HUDEP-2 (cell line): ENCODE measurements at regions not wholly inside any gene's neighbourhood (a gene's known extent, or its start where the extent isn't known, plus 50 kb on each side); places are given as distances from the start of the nearest gene placed in this dataset.
"Not testable (repeated sequence)": the region's sequence is repeated elsewhere in the genome, so short reads cannot be mapped to it uniquely, and the experiment has no call there.

Experiments used
- DNase-seq, 76 experiments: peaks; one replicate each; lab custom pipeline; 2025; ENCODE audit not compliant: unreplicated experiment in 76 of 76; lab: John Stamatoyannopoulos, UW

DNA sequence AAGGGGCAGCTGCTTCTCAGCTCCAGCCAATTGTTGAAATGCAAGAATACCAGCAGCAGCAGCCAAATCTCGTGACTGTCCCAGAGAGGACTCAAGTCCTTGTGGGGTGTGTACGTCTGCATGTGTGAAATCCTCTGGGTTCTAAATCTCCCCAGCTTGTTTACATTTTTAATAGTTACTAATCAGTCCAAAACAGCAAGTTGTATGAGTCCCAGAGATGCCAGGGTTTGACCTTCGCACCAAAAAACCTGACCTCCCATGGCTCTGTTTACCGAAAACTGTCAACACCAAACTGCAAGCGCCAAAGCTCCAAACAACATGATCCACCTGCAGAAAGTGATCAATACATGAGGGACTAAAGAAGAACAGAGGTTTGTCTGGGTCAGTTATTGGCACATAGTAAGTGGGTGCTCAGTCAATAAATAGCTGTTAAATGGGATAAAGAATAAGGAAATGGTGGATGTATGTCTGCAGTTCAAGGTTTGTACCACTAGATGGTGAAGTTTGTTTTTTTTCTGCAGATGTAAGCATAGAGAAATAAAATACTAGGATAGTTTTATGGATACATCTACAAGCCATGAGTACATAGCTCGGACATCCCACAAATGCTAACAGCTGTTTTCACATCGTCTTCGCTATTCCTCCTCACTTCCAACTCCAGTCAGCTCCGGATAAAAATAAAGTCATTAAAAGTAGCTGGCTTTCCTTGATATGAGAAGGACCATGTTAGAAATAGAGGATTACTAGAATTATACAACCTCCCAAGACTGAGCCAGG lies 85.3 kb upstream of the ADRB2 start:
- DNase-seq: peak in 12 of 76 experiments; percentile 2 to 54 (median 16)

DNA sequence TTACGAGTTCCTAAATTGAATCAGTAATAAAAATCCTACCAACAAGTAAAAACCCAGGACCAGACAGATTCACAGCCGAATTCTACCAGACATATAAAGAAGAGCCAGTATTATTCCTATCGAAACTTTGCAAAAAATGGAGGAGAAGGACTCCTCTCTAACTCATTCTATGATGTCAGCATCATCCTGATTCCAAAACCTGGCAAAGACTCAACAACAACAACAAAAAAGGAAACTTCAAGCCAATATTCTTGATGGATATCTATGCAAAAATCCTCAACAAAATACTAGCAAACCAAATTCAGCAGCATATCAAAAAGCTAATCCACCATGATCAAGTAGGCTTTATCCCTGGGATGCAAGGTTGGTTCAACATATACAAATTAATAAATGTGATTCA lies 84.6 kb upstream of the ADRB2 start:
- DNase-seq: not testable (repeated sequence)

DNA sequence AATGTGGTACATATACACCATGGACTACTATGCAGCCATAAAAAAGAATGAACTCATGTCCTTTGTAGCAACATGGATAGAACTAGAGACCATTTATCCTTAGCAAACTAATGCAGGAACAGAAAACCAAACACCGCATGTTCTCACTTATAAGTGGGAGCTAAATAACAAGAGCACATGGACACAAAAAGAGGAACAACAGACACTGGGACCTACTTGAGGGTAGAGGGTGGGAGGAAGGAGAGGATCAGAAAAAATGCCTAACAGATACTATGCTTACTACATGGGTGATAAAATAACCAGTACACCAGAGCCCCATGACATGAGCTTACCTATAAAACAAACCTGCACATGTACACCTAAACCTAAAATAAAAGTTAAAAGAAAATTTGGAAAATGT lies 82.0 kb upstream of the ADRB2 start:
- DNase-seq: not testable (repeated sequence)

DNA sequence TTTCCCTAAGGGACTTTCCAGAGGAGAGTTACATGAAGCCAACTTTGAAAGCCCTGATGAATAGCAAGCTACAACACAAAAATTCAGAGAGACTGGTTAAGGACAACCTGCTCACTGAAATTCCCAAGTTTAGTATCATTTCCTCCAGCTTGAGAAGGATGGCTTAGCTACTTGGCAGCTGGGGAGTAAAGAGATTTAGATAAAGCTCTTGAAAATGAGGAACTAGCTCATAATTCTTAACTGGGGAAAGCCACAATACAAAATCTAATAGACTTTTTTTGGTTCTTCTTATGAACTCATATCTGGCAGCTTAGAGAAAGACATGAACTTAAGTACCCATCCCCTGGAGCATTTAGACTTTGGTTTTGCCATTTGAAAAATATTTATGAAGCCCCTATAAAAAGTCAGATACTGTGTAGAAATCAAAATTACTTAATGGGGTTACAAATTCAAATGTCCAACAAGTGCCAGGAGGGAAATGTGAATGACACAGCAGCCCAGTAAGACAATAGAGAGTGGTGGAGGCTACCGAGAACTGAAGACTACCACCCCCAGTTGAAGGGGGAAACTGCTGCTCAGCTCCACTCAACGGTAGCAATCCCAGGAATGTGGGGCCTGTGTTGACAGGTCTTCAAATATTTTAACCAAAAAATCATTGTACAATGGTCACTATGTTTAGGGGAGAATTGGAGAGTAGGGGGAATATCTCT lies 79.4 kb upstream of the ADRB2 start:
- DNase-seq: peak in 10 of 76 experiments; percentile 7 to 32 (median 11)

DNA sequence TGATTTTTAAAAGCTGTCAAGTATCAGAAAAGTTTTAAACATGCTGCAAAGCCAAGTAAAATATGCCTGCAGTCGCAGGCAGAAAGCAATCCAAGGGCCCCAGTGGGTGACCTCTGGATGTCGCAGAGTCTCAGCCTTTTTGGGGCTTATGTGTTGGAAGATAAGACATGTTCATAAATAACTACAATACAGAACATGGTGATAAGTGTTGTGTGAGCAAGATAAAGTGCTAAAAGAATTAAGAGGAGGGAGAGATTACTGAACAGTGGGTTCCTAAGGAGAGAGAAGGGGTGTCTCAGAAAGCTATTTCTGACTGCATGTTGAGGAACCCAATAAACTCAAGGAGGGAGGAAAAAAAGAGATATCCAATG lies 78.9 kb upstream of the ADRB2 start:
- peak in 27 of 76 experiments; percentile 2 to 57 (median 23) for DNase-seq

DNA sequence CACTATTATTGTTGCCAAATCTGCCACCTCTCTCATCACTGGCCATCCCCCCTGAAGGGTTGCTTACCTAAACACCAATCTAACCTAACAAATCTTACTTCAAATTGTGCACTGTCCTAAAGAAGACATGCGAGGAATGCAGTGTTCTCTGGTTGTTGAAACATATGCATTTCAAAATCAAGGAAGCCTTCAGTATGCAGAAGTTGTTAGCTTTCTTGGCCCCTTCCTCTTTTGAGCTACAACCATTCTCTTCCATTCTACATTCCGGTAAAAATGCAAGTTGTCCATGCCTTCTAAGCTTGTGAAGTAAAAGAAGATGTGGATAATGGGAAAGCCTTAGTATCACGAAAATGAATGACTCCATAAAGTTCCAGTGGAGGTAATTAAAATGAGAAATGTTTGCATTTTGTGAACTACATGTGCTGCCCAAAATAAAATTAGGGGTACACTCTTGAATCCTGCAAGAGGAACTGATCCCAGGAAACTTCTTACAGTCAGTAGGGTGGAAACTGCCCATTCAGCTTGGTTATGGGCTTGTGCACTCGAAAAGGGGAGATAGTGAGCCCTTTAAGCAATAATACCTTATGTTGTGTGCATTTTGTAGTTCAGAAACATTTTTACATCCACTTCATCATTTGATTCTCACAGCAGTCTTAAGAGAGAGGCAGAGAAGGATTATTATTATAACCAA lies 77.6 kb upstream of the ADRB2 start:
- DNase-seq: no peak

DNA sequence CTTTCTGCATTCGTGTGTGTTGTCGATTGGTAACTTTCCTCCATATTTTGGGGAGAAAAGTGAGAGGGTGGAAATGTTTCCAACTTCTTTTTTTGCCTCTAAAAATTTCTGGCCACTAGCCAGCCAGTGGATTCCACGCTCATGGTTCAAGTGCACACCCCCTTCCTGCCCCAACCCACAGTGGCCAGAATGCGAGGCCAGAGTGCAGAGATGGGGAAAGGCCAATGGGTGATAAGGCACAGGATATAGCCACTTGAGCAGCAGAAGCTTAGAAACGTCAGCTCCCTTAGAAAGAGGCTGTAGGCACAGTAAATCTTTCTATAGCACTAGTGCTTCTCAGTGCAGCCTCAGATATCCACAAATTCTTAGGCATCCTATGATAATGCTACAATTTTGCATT lies 75.8 kb upstream of the ADRB2 start:
- peak in 4 of 76 experiments; percentile 2 to 24 (median 6) for DNase-seq

DNA sequence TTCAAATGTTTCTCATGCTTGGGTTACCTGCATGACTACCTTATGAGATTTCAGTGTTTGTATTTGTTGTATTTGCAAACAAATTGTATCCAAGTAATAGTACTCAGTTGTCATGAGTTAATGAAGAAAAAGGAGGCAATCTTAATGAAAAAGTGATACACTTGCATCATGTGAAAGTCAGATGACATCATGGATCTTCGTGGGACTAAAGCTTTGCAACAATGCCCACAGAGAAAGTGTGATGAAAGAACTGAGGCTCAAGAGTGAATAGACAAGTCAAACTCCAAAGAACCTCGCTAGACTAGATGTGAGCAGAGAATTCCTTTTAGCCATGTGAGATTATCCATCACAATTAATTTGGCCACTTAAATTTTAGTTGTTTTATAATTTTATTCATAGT lies 75.4 kb upstream of the ADRB2 start:
- DNase-seq: no peak

DNA sequence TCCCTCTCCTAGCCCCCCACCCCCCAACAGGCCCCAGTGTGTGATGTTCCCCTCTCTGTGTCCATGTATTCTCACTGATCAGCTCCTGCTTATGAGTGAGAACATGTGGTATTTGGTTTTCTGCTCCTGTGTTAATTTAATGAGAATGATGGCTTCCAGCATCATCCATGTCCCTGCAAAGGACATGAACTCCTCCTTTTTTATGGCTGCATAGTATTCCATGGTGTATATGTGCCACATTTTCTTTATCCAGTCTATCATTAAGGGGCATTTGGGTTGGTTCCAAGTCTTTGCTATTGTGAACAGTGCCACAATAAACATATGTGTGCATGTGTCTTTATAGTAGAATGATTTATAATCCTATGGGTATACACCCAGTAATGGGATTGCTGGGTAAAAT lies 74.0 kb upstream of the ADRB2 start:
- not testable (repeated sequence) for DNase-seq

DNA sequence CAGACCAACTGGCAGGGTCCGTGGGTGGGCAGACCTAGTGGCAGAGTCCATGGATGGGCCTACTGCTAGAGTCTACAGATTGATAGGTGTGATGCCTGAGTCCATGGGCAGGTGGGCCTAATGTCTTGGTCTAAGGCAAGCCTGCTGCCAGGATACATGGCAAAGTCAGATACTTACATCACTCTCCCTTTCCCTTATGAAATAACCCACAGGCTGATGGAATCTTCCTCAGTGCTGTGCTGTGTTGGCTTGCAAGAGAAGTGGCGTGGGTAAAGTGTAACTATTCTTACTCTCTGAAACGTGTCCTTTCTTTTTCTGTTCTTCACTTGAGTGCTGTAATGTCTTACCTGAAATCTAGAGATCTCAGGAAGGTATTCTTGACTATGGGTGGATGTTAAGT lies 67.3 kb upstream of the ADRB2 start:
- DNase-seq: no peak

DNA sequence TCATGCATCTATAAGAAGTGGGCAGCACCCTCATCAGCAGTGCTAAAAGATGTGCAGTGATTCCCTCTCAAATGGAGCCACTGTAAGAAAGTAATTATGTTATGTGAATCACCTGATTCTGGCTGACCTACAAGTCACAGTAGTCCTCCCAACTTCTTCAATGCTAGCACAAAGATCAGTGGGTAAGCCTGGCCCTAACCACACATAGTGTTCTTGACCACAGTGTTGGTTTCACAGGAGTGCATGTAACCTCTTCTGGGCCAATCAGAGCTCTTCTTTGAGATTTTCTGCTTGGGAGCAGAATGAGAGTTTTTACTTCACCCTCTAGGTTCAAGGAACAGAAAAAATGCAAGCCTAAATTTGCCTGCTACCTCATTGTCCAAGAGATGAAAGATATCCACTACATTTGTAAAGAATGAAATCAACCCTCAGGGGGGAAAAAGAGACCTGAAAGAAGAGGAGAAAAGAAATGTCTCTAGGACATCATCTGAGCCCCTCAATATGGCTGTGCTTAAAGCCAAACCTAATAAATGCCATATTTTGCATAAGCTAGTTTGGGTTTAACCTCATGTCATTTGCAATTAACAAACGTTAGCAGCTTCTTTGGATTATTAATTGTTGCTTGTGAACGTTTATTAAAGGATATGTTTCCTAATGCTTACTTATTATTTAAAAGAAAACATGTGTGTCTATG lies 65.3 kb upstream of the ADRB2 start:
- no peak for DNase-seq

DNA sequence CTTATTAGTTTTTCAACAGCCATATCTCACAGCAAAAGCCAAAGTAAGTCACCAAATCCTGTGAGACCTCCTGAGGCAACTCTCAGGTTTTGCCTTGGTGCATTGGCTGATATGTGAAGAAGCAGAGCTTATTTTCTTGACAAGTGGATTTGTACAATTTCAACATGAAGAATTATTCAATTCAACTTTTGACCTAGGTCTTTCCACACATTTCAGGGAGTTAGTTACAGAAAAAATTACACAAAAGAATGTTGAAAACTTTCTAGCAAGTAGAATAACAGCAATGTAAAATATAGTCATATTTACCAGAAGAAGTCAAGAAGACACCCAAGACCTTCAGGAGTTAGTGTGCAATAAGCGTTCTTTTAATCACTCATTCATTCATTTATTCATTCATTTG lies 62.4 kb upstream of the ADRB2 start:
- no peak for DNase-seq

DNA sequence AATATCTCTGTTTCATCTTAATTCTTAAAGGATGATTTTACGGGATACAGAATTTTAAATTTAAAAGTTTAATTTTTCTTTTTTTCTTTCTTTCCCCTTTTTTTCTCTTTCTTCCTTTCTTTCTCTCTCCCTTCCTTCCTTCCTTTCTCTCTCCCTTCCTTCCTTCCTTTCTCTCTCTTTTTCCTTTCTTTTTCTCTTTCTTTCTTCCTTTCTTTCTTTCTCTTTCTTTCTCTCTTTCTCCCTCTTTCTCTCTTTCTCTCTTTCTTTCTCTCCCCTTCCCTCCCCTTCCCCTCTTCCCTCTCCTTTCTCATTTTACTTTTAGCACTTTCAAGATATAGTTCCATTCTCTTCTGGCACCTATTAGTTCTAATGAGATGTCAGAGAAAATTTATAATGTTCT lies 61.4 kb upstream of the ADRB2 start:
- no peak for DNase-seq

DNA sequence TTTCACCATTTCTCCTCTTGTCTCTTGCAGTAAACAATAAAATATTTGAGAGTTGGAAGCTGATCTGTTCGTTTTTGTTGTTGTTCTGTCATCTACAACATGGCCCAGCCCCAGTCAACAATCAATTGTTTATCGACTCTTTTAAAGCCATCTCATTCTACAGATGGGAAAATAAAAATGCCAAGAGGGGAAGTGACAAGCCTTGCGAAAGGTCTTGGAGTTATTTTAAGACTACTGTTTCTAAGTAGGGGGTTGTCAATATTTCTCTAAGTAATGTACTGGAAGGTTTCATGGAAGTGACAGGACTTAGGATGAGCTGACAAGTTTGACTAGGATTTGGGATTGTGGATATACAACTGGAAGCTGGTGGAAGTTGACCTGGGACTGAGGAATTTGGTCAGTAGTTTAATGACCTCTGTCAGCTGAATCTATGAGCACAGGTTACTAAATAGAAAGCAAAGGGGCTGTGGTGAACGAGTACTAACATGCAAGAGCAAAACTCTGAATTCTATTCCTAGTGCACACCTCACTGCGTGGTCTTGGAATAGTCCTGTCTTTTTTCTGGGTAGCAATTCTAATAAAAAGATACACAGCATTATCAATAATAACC lies 57.5 kb upstream of the ADRB2 start:
- DNase-seq: no peak

DNA sequence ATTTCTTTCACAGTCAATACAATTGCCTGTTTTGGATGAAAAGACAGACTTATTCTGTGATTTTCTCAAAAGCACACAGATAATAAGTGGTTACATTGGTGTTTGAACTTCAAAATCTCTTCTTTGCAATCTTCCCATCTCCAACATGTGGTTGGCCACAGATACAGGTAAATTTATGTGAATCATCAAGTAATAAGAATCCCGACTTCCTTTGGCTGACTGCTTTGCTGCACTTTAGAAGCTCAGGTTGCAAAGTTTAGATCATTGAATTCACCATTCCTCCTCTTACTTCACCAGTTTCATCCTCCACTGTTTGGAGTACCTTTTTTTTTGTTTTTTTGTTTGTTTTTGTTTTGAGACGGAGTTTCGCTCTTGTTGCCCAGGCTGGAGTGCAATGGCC lies 56.5 kb upstream of the ADRB2 start:
- no peak for DNase-seq

DNA sequence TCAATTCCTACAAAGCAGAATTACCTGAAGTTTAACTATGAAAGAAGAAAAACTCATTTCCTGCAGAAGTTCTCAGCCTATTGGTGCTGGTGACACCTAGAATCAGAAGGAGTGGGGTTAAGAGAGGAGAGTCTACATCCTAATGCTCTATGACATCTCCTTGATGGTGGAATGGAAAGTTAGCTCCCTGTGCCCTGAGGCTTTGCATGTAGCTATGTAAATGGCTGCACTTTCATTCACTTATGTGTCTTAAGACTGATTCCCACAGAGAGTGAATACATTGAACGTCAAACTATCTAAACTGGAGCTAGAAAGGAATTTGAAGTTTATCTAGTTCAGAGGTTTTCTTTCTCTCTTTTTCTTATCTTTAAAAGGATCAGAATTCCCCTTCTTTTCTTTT lies 52.1 kb upstream of the ADRB2 start:
- no peak for DNase-seq

DNA sequence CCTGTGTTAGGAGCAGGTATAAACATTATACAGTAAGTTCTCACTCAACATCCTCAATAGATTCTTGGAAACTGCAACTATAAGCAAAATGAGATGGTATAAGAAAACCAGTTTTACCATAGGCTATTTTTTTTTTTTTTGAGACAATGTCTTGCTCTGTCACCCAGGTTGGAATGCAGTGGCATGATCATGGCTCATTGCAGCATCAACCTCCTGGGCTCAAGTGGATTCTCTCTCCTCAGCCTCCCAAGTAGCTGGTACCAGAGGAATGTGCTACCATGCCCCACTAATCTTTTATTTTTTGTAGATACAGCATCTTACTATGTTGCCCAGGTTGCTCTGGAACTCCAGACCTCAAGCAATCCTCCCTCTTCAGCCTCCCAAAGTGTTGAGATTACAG lies 50.1 kb upstream of the ADRB2 start:
- DNase-seq: no peak
